Tibial nerve (tissue), 4 donors: ENCODE measurements at regions not wholly inside any gene's neighbourhood (a gene's known extent, or its start where the extent isn't known, plus 50 kb on each side); places are given as distances from the start of the nearest gene placed in this dataset.
"Not testable (repeated sequence)": the region's sequence is repeated elsewhere in the genome, so short reads cannot be mapped to it uniquely, and the experiment has no call there.

Experiments used
- DNase-seq, 2 donors: peaks; one replicate each; pipeline ENCODE4 v3.0.0-alpha.2; 2019; ENCODE audit warnings: low spot score in 2 of 2
- H3K27ac ChIP-seq, 4 donors: fragments of 200-600 bp; sonication (generic) in 3 of 4; one replicate each; pipeline ENCODE4 v1.5.1; 2017 to 2019; ENCODE audit warnings: mild to moderate bottlenecking in 1 of 4
- H3K27me3 ChIP-seq, 2 donors: fragments of 200-600 bp; sonication (generic) in 1 of 2; one replicate each; pipeline versions ENCODE4 v1.5.1 to v1.6.0; 2017 to 2019
- H3K36me3 ChIP-seq, 3 donors: fragments of 200-600 bp; sonication (generic); one replicate each; pipeline ENCODE4 v1.5.1; 2018 to 2019
- H3K4me1 ChIP-seq, 4 donors: fragments of 200-600 bp; sonication (generic) in 3 of 4; one replicate each; pipeline ENCODE4 v1.5.1; 2017 to 2019
- H3K4me3 ChIP-seq, 4 donors: fragments of 200-600 bp; sonication (generic) in 3 of 4; one replicate each; pipeline ENCODE4 v1.5.1; 2017 to 2019; ENCODE audit warnings: mild to moderate bottlenecking in 1 of 4, moderate library complexity in 1 of 4
- H3K9me3 ChIP-seq, 4 donors: fragments of 200-600 bp; sonication (generic) in 3 of 4; one replicate each; pipeline ENCODE4 v1.5.1; 2017 to 2019
- CTCF ChIP-seq, 5 experiments: fragments of 200-600 bp in 3 of 5; fragments of 450-650 bp in 2 of 5; sonication (generic) in 3 of 5; IDR thresholded peaks; one replicate each; pipeline ENCODE4 v1.5.1; 2016 to 2019; ENCODE audit warnings: antibody characterized with exemption in 5 of 5, mild to moderate bottlenecking in 3 of 5, moderate library complexity in 2 of 5
- EP300 ChIP-seq, 2 donors: sonication (generic); formaldehyde crosslinking; IDR thresholded peaks; one replicate each; pipeline ENCODE4 v1.6.1; 2017; ENCODE audit warnings: antibody characterized with exemption in 2 of 2, mild to moderate bottlenecking in 1 of 2
- POLR2A ChIP-seq, 2 donors: fragments of 450-650 bp; IDR thresholded peaks; one replicate each; pipeline ENCODE4 v1.6.1; 2017; ENCODE audit warnings: antibody characterized with exemption in 2 of 2, mild to moderate bottlenecking in 2 of 2, moderate library complexity in 2 of 2
- WGBS, 2 donors: methylation state at CpG; one replicate each; pipeline ENCODE4 v1.1.5; 2018; 5-methylcytosine and 5-hydroxymethylcytosine counted together

GRCh38 chr4:137909529-137910309, 332.4 kb downstream of the SLC7A11 start:
- Histone ChIP-seq H3K4me3 (no peak overlapping the region), H3K27ac (no peak overlapping the region), H3K27me3 (no peaks in the 10 kb centered on the region), H3K9me3 (peaks cover 0 to 7% (median 0%) of the 10 kb centered on the region in 4 donors), H3K36me3 (no peaks in the 10 kb centered on the region), H3K4me1 (no peaks in the 10 kb centered on the region)
- 65 to 69% methylated on average over 8 of the region's 8 CpGs for WGBS, 2 donors
- no peak for TF ChIP-seq EP300 (IDR thresholded peaks at IDR 0.05)
- no peak for TF ChIP-seq POLR2A (IDR thresholded peaks at IDR 0.05)
- TF ChIP-seq CTCF (IDR thresholded peaks at IDR 0.05): no peak
- peak; percentile 24 to 35 for DNase-seq

GRCh38 chr4:137905930-137906329, 336.2 kb downstream of the SLC7A11 start:
- H3K27me3 ChIP-seq: no peaks in the 10 kb centered on the region
- TF ChIP-seq POLR2A (IDR thresholded peaks at IDR 0.05): no peak
- no peak for TF ChIP-seq CTCF (IDR thresholded peaks at IDR 0.05)
- no peak for TF ChIP-seq EP300 (IDR thresholded peaks at IDR 0.05)
- H3K9me3 ChIP-seq: no peaks in the 10 kb centered on the region
- H3K36me3 ChIP-seq: no peaks in the 10 kb centered on the region
- H3K4me1 ChIP-seq: no peaks in the 10 kb centered on the region
- DNase-seq: no peak
- no peak overlapping the region for H3K27ac ChIP-seq
- H3K4me3 ChIP-seq: no peak overlapping the region
- 79 to 88% methylated on average over 4 of the region's 4 CpGs for WGBS, 2 donors

- no peaks in the 10 kb centered on the region for H3K27me3 ChIP-seq
- 92 to 94% methylated on average over 1 of the region's 1 CpG for WGBS, 2 donors
- H3K4me3 ChIP-seq: no peak overlapping the region
- H3K27ac ChIP-seq: no peak overlapping the region
- H3K4me1 ChIP-seq: no peaks in the 10 kb centered on the region
- H3K9me3 ChIP-seq: no peaks in the 10 kb centered on the region
- no peaks in the 10 kb centered on the region for H3K36me3 ChIP-seq
- TF ChIP-seq POLR2A (IDR thresholded peaks at IDR 0.05) (no peak), CTCF (IDR thresholded peaks at IDR 0.05) (no peak), EP300 (IDR thresholded peaks at IDR 0.05) (no peak)
- DNase-seq: no peak
Observed at GRCh38 chr4:137901114-137901513, 341.0 kb downstream of the SLC7A11 start.

GRCh38 chr4:137896221-137896737, 345.9 kb downstream of the SLC7A11 start:
- no peak for DNase-seq

GRCh38 chr4:137895515-137895914, 346.6 kb downstream of the SLC7A11 start:
- H3K36me3 ChIP-seq, DNase-seq, H3K4me3 ChIP-seq, H3K4me1 ChIP-seq, H3K27ac ChIP-seq, H3K9me3 ChIP-seq, H3K27me3 ChIP-seq: not testable (repeated sequence)
- WGBS, 2 donors: 82 to 93% methylated on average over 1 of the region's 1 CpG

More at GRCh38 chr4:137896221-137896737, 345.9 kb downstream of the SLC7A11 start:
- WGBS, 2 donors: 50 to 62% methylated on average over 5 of the region's 5 CpGs
- Histone ChIP-seq H3K36me3 (no peaks in the 10 kb centered on the region), H3K27ac (no peak overlapping the region), H3K4me3 (no peak overlapping the region), H3K9me3 (no peaks in the 10 kb centered on the region), H3K27me3 (no peaks in the 10 kb centered on the region), H3K4me1 (no peaks in the 10 kb centered on the region)
- TF ChIP-seq EP300 (IDR thresholded peaks at IDR 0.05) (no peak), CTCF (IDR thresholded peaks at IDR 0.05) (no peak), POLR2A (IDR thresholded peaks at IDR 0.05) (no peak)
